ENCODE measurements at regions not wholly inside any gene's neighbourhood (a gene's known extent, or its start where the extent isn't known, plus 50 kb on each side); places are given as distances from the start of the nearest gene placed in this dataset.

- H3K4me1 ChIP-seq, result no peaks in the 10 kb centered on the region
- no peak for TF ChIP-seq CTCF (IDR thresholded peaks at IDR 0.05; ENCODE audit: low read depth, low read length)
- H3K27me3 ChIP-seq, result no peaks in the 10 kb centered on the region
- no peak for DNase-seq
- no peaks in the 10 kb centered on the region for H3K9me3 ChIP-seq
- no peak overlapping the region for H3K4me3 ChIP-seq (ENCODE audit: low read depth, low read length)
- H3K36me3 ChIP-seq, result no peaks in the 10 kb centered on the region
Observed at GRCh38 chr7:42744746-42745145, 167.1 kb downstream of the C7orf25 start.

- no peaks in the 10 kb centered on the region for H3K36me3 ChIP-seq
- no peaks in the 10 kb centered on the region for H3K4me1 ChIP-seq
- H3K27me3 ChIP-seq, result no peaks in the 10 kb centered on the region
- no peaks in the 10 kb centered on the region for H3K9me3 ChIP-seq
- TF ChIP-seq CTCF (IDR thresholded peaks at IDR 0.05; ENCODE audit: low read depth, low read length), result no peak
- no peak overlapping the region for H3K4me3 ChIP-seq (ENCODE audit: low read depth, low read length)
- DNase-seq, result no peak
Observed at GRCh38 chr7:42743077-42743858, 168.6 kb downstream of the C7orf25 start.

- no peaks in the 10 kb centered on the region for H3K36me3 ChIP-seq
- H3K4me1 ChIP-seq, result no peaks in the 10 kb centered on the region
- H3K9me3 ChIP-seq, result no peaks in the 10 kb centered on the region
- TF ChIP-seq CTCF (IDR thresholded peaks at IDR 0.05; ENCODE audit: low read depth, low read length), result no peak
- H3K4me3 ChIP-seq (ENCODE audit: low read depth, low read length), result no peak overlapping the region
- no peak for DNase-seq
- no peaks in the 10 kb centered on the region for H3K27me3 ChIP-seq
Observed at GRCh38 chr7:42742318-42742717, 169.6 kb downstream of the C7orf25 start.

- Histone ChIP-seq H3K4me3 (ENCODE audit: low read depth, low read length) (no peak overlapping the region), H3K36me3 (no peaks in the 10 kb centered on the region), H3K9me3 (no peaks in the 10 kb centered on the region), H3K27me3 (no peaks in the 10 kb centered on the region), H3K4me1 (no peaks in the 10 kb centered on the region)
- DNase-seq, result no peak
- TF ChIP-seq CTCF (IDR thresholded peaks at IDR 0.05; ENCODE audit: low read depth, low read length), result no peak
Observed at GRCh38 chr7:42740408-42740807, 171.5 kb downstream of the C7orf25 start.

- no peak for DNase-seq
- Histone ChIP-seq H3K36me3 (no peaks in the 10 kb centered on the region), H3K27me3 (no peaks in the 10 kb centered on the region), H3K9me3 (no peaks in the 10 kb centered on the region), H3K4me1 (no peaks in the 10 kb centered on the region), H3K4me3 (ENCODE audit: low read depth, low read length) (no peak overlapping the region)
- TF ChIP-seq CTCF (IDR thresholded peaks at IDR 0.05; ENCODE audit: low read depth, low read length), result no peak
Observed at GRCh38 chr7:42739638-42740037, 172.2 kb downstream of the C7orf25 start.

- H3K27me3 ChIP-seq, result no peaks in the 10 kb centered on the region
- no peak for DNase-seq
- no peaks in the 10 kb centered on the region for H3K36me3 ChIP-seq
- no peak for TF ChIP-seq CTCF (IDR thresholded peaks at IDR 0.05; ENCODE audit: low read depth, low read length)
- H3K4me3 ChIP-seq (ENCODE audit: low read depth, low read length), result no peak overlapping the region
- no peaks in the 10 kb centered on the region for H3K9me3 ChIP-seq
- H3K4me1 ChIP-seq, result no peaks in the 10 kb centered on the region
Observed at GRCh38 chr7:42736931-42737330, 174.9 kb downstream of the C7orf25 start.
